ENCODE measurements at regions not wholly inside any gene's neighbourhood (a gene's known extent, or its start where the extent isn't known, plus 50 kb on each side); places are given as distances from the start of the nearest gene placed in this dataset.

DNA sequence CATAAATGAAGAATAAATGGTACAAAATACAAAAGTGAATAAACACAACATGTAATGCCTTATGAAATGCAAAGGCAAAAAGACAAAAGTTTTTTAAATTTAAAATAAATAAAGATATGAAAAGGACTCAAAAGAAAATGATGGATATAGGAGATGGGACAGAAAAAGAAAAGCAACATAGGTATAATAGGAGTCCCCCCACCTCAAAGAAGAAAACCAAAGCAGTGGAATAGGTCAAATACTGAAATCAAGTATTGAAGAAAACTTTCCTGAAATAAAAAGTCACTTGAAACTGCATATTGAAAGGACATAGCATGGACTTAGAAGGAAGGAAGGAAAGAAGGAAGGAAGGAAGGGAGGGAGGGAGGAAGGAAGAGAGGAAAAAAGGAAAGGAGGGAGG lies 110.0 kb upstream of the FAM204A start:
- no peak overlapping the region for H3K4me3 Mint-ChIP-seq
- no peak overlapping the region for H3K27ac Mint-ChIP-seq
- no peak overlapping the region for H3K4me2 ChIP-seq (ENCODE audit: insufficient read depth, insufficient read length, low read length)
- H3K14ac ChIP-seq (ENCODE audit: insufficient read depth, low read length) = no peak overlapping the region
- H3K4ac ChIP-seq (ENCODE audit: low read depth, low read length) = no peak overlapping the region
- H3K9me3 Mint-ChIP-seq = peaks cover 7 to 9% of the 10 kb centered on the region in 2 experiments
- no peaks in the 10 kb centered on the region for H3K9me3 ChIP-seq (ENCODE audit: control insufficient read depth, low read depth, low read length)
- H3K27ac ChIP-seq (ENCODE audit: insufficient read length, low read depth, low read length) = no peak overlapping the region
- H4K20me1 ChIP-seq (ENCODE audit: control insufficient read depth, insufficient read depth, insufficient read length) = no peaks in the 10 kb centered on the region
- no peak overlapping the region for H2BK12ac ChIP-seq (ENCODE audit: insufficient read length, low read depth, low read length)
- no peak overlapping the region for H4K91ac ChIP-seq (ENCODE audit: insufficient read length, low read depth, low read length)
- no peaks in the 10 kb centered on the region; the same call in 1 of the 2 replicates for H3K27me3 ChIP-seq (ENCODE audit: insufficient read depth, low read length)
- peaks cover 0 to 11% (median 2%) of the 10 kb centered on the region in 3 experiments; a peak in 4 of 7 replicates for H3K36me3 Mint-ChIP-seq (ENCODE audit: insufficient read depth in 1 of 3, low read depth in 3 of 3)
- H3K4me1 Mint-ChIP-seq = peaks cover 0 to 15% of the 10 kb centered on the region in 2 experiments
- H3K23me2 ChIP-seq (ENCODE audit: insufficient read length, low read depth, low read length, poor library complexity, severe bottlenecking) = no peaks in the 10 kb centered on the region
- TF ChIP-seq, protein P1, sequence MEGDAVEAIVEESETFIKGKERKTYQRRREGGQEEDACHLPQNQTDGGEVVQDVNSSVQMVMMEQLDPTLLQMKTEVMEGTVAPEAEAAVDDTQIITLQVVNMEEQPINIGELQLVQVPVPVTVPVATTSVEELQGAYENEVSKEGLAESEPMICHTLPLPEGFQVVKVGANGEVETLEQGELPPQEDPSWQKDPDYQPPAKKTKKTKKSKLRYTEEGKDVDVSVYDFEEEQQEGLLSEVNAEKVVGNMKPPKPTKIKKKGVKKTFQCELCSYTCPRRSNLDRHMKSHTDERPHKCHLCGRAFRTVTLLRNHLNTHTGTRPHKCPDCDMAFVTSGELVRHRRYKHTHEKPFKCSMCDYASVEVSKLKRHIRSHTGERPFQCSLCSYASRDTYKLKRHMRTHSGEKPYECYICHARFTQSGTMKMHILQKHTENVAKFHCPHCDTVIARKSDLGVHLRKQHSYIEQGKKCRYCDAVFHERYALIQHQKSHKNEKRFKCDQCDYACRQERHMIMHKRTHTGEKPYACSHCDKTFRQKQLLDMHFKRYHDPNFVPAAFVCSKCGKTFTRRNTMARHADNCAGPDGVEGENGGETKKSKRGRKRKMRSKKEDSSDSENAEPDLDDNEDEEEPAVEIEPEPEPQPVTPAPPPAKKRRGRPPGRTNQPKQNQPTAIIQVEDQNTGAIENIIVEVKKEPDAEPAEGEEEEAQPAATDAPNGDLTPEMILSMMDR (conservative IDR thresholded peaks at IDR 0.05) = no peak
- no peak for DNase-seq
- H3K79me2 ChIP-seq (ENCODE audit: insufficient read depth, low read length) = no peaks in the 10 kb centered on the region
- no peak overlapping the region for H2BK15ac ChIP-seq (ENCODE audit: low read depth, low read length)
- H3K79me1 ChIP-seq (ENCODE audit: insufficient read depth, low read depth, low read length, poor library complexity, severe bottlenecking) = no peaks in the 10 kb centered on the region
- peaks cover 32% of the 10 kb centered on the region for H3K27me3 Mint-ChIP-seq (ENCODE audit: low read depth)
- no peak overlapping the region for H4K8ac ChIP-seq (replicated peaks; ENCODE audit: insufficient read length, low read depth, low read length)
- no peak overlapping the region for H3T11ph ChIP-seq (ENCODE audit: low read length)
- no peak overlapping the region for H3K23ac ChIP-seq (ENCODE audit: insufficient read length, low read depth, low read length)
- H3K18ac ChIP-seq (ENCODE audit: insufficient read length, low read depth, low read length) = no peak overlapping the region
- no peak overlapping the region for H2BK20ac ChIP-seq (ENCODE audit: low read depth, low read length, poor library complexity, severe bottlenecking)
- no peak overlapping the region for H3K56ac ChIP-seq (ENCODE audit: insufficient read length, low read depth, low read length)
- no peak overlapping the region for H2AFZ ChIP-seq (ENCODE audit: low read length)
- H4K5ac ChIP-seq (ENCODE audit: insufficient read length, low read depth, low read length) = no peak overlapping the region
- no peaks in the 10 kb centered on the region for H3K4me1 ChIP-seq (ENCODE audit: insufficient read depth, low read length)
- H2BK120ac ChIP-seq (ENCODE audit: low read depth, low read length, poor library complexity, severe bottlenecking) = no peak overlapping the region
- no peak overlapping the region for H2AK5ac ChIP-seq (ENCODE audit: insufficient read length, low read length)
- no peak overlapping the region for H3K9ac ChIP-seq (ENCODE audit: extremely low read depth, insufficient read length, low read length)
- H2BK5ac ChIP-seq (ENCODE audit: insufficient read length, low read length) = no peak overlapping the region
